ENCODE measurements at regions not wholly inside any gene's neighbourhood (a gene's known extent, or its start where the extent isn't known, plus 50 kb on each side); places are given as distances from the start of the nearest gene placed in this dataset.

DNA sequence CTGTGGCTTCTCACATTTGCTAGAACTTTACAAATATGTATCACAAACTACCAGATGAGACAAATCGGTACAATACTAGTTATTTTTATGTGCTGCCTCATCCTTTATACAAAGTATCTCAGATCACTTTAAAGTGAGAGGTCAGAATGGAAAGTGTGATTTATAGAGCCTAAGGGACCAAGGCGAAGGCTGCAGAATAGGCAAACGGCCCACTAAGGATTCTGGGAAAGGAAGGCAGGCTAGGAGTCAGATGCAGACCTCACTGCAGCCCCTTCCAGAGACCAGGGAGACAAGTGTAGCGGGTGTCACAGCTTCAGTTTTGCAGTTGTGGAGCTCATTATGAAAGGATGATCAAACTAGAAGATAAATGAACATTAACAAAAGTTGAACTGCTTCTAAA lies 190.6 kb downstream of the HIBADH start:
- Histone ChIP-seq H3K9me3 (replicated peaks; ENCODE audit: control insufficient read depth, insufficient read depth, low read length) (no peaks in the 10 kb centered on the region), H3K9ac (replicated peaks; ENCODE audit: extremely low read depth, insufficient read depth, low read length) (no peak overlapping the region), H2AFZ (ENCODE audit: low read depth, low read length) (no peak overlapping the region), H3K27me3 (ENCODE audit: control insufficient read depth in 2 of 2, insufficient read depth in 2 of 2, low read length in 2 of 2) (peaks cover 18 to 19% of the 10 kb centered on the region in 2 experiments), H3K9me1 (replicated peaks; ENCODE audit: control insufficient read depth, extremely low read depth, insufficient read depth, low read length) (no peaks in the 10 kb centered on the region), H3K27ac (ENCODE audit: insufficient read depth, low read depth, low read length) (no peak overlapping the region), H4K20me1 (replicated peaks; ENCODE audit: control insufficient read depth, extremely low read depth, insufficient read depth, low read length) (no peaks in the 10 kb centered on the region), H3K4me1 (ENCODE audit: control insufficient read depth, extremely low read depth, insufficient read depth, low read length) (no peaks in the 10 kb centered on the region), H3K79me2 (ENCODE audit: control insufficient read depth, insufficient read depth, low read length) (no peaks in the 10 kb centered on the region), H3K4me3 (replicated peaks in 1 of 3; ENCODE audit: insufficient read depth in 1 of 3, low read depth in 1 of 3, low read length in 3 of 3) (no peak overlapping the region), H3K4me2 (ENCODE audit: insufficient read depth, low read length) (no peak overlapping the region), H3K36me3 (ENCODE audit: control insufficient read depth in 2 of 2, extremely low read depth in 1 of 2, insufficient read depth in 2 of 2, low read length in 2 of 2) (no peaks in the 10 kb centered on the region)
- TF ChIP-seq CTCF (IDR thresholded peaks at IDR 0.05; ENCODE audit: extremely low read depth in 1 of 2, insufficient read depth in 1 of 2, low read depth in 1 of 2, low read length in 2 of 2) (no peak), MYC (IDR thresholded peaks at IDR 0.05; ENCODE audit: low read depth, low read length) (no peak), FOS (IDR thresholded peaks at IDR 0.05; ENCODE audit: borderline replicate concordance, insufficient read depth, low read length) (no peak), JUN (IDR thresholded peaks at IDR 0.05; ENCODE audit: borderline replicate concordance, insufficient read depth, insufficient read length, low read depth) (no peak), GATA2 (IDR thresholded peaks at IDR 0.05; ENCODE audit: insufficient read depth, insufficient read length, low read depth, low read length) (no peak), POLR2AphosphoS5 (IDR thresholded peaks at IDR 0.05; ENCODE audit: insufficient read depth, low read depth, low read length) (no peak), EZH2 (IDR thresholded peaks at IDR 0.05; ENCODE audit: borderline replicate concordance, low read depth, low read length, severe bottlenecking) (no peak), MAX (IDR thresholded peaks at IDR 0.05; ENCODE audit: insufficient read depth, insufficient read length) (no peak), POLR2A (IDR thresholded peaks at IDR 0.05; ENCODE audit: low read depth, low read length) (no peak)
- POLR2A ChIA-PET, result no interaction called here
- CTCF ChIA-PET, result interaction anchor here (1.5 kb wide), 1 partner anchor 12 kb away, joined by 3 read pairs; no protein-coding TSS in a partner anchor
- no peak for DNase-seq (ENCODE audit: low read depth, low spot score)
- dilution Hi-C loops (cut with MboI; ENCODE audit: extremely low pct_ligation_motif_present, low sequenced_read_pairs), result no loop called here
- BruUV-seq (replicated peaks), result no TSS peak
- intact Hi-C loops (cut with micrococcal nuclease), result no loop called here
- FAIRE-seq, result no peak
